HG03159 (cell line): ENCODE measurements at regions not wholly inside any gene's neighbourhood (a gene's known extent, or its start where the extent isn't known, plus 50 kb on each side); places are given as distances from the start of the nearest gene placed in this dataset.

Source experiments
- ATAC-seq: cut with Tn5 transposase; IDR thresholded peaks from one replicate; pipeline ENCODE4 v1.9.1; 2021; ENCODE audit warnings: mild to moderate bottlenecking, moderate library complexity; ENCODE audit not compliant: unreplicated experiment

GRCh38 chr6:149264629-149265028 lies 52.9 kb upstream of the TAB2 start:
- no peak for ATAC-seq

- no peak for ATAC-seq
These were observed 51.6 kb upstream of the TAB2 start for GRCh38 chr6:149265945-149266344.

DNA sequence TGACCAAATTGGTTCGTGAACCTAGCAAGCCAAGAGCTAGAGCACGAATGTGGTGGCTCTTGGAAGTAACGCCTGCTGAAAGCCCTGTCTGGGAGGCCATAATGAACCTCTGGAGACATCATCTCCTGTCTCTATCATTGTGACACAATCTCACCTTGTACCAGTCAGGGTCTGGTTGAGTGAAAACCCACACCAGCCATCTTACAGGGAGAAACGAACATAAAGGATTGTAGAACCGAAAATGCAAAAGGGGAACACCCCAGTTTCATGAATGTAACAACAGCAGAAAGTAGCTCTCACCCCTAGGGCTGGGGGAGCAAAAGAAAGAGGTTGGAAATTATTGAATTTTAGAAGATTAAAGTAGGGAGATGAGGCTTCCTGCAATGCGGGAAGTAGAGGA lies 50.9 kb upstream of the TAB2 start:
- ATAC-seq: peak; percentile 87

DNA sequence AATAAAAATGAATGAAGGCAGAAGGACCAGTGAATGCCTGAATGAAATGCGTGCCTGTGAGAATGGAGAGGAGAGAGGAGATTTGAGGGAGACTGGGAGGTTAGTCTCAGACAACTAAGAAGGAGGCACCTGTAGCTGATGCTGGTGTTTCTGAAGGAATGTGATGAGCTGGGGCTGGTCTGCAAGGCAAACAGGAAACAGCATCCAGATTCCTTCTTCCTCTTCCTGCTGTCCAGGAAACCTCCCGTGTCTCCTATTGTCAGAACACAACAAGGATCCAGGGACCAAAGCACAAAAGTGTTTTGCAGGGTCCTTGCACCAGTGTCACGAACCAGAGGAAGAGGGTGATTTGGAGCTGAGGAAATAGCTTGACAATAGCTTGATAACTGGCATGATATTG lies 50.4 kb upstream of the TAB2 start:
- no peak for ATAC-seq

DNA sequence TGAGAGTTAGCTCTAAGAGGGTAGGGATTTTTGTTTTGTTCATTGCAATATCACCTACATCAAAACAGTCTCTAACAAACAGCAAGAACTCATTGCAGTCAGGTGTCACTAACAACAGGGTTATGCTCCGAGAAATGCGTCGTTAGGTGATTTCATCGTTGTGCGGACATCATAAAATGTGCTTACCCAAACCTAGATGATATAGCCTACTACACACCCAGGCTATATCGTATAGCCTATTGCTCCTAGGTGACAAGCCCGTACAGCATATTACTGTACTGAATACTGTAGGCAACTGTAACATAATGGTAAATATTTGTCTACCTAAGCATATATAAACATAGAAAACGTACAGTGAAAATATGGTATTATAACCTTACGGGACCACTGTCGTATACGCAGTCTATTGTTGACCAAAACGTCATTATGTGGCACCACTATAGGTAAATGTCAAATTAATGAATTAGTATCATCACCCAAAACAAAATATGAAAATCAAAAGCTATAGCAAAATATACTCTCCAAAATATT lies 49.9 kb upstream of the TAB2 start:
- ATAC-seq: no peak
